ENCODE measurements at regions not wholly inside any gene's neighbourhood (a gene's known extent, or its start where the extent isn't known, plus 50 kb on each side); places are given as distances from the start of the nearest gene placed in this dataset.
"Not testable (repeated sequence)": the region's sequence is repeated elsewhere in the genome, so short reads cannot be mapped to it uniquely, and the experiment has no call there.

DNA sequence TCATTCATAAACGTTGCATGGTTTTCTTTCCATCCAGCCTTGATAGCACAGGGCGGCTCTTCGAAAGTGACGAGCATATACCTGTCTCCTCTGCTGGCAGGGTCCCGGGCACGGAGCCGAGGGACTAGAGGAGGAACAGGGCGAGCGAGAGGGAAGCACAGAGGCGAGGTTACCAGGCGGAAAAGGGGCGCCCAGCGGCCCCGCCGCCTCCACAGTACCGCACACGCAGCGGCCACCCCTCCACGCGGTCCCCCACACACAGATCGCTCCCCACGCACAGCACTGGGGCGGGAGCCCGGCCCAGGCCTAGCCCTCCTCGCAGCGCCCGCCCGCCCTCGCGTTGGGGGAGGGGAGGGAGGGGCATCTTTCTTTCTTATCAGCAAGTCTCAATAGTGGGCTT lies 296.6 kb upstream of the DAB2 start:
- DNase-seq, result no peak

DNA sequence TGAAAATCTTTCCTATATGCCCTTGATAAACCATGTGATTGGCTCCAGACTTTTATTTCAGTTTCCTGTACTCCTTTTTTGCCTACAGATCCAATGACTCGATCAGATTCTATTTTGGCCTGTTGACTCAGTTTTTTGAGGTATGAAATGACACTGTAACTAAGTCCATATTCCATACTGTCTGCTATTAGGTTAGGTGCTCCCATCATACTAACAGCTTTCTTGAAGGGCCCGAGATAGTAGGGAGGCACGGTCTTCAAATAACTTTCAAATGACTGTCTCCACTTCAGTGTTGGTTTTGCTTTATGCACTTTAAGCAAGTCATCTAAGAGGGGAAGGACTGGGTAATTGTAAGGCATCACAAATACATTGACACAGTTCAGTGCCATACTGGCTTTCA lies 295.4 kb upstream of the DAB2 start:
- DNase-seq, result no peak

DNA sequence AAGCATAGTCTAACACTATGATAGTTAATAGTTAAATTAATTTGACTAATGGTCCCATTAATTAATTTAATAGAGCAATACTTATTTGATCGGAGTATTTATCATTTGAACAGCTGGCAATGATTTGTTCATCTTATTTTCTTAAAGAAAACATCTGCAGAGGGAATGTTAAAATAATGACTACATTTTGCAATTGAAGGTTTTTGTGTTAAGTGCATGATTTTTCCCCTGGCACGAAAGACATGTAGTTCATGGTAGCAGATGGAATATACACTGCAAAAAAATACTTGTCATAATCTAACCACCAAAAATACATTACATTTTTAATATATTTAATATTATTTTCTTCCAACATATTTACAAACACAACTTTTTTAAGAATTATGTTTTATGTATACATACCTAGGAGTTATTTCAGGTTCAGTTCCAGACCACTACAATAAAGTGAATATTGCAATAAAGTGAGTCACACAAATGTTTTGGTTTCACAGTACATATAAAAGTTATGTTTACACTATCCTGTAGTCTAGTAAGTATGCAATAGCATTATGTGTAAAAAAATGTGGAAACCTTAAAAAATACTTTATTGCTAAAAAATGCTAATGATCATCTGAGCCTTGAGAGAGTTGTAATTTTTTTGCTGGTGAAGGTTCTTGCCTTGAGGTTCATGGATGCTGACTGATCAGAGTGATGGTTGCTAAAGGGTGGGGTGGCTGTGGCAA lies 292.6 kb upstream of the DAB2 start:
- no peak for DNase-seq

DNA sequence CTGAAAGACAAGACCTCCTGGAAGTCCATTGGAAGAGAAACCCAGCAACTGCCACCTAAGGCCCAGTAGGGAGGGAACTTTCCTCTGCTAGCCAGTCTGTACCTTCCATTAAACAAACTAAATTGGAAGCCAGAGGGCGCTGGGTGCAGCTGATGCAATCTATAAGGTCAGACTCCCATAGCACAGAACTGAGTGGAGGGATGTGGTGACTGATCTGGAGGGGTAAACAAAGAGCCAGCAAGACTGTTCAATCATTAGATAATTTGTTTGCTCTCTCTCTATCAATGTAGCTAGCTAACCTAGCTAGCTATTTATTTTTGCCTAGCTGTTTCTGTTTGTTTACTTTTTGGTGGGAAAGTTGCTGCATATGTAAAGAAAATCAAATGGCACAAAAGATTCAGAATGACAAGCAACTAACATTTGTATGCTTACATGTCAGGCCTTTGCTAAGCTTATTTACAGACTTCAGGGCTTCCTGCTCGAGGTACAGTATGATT lies 291.8 kb upstream of the DAB2 start:
- peak; percentile 74 for DNase-seq

DNA sequence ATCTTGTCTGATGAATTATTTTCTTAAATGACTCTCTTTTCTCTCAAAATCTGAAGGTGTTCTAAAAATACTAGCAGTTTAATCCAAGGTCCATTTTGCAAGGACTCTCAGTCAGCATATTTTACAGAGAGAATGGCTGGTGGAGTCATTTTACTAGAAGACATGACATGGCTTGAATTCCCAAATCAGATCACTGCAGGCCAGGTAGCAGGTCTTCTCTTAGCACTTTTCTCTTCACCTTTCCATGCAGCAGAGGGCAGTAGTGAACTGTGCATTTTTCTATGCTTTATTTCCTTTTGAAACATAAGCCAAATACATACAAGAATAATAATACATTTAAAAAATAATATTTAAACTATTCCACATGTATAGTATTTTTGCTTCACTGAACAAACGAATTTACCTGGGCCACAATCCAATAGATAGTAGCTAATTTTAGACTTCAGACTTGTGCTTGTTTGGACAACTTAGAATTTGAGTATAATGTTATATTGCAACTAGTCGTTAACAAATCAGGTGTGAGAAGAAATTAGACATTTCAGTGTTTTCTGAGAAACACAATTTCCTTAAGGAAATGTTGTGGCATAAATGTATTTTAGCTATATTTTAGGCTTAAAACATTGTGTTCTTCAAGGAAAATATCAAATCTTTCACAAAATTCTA lies 289.4 kb upstream of the DAB2 start:
- DNase-seq, result peak; percentile 58

DNA sequence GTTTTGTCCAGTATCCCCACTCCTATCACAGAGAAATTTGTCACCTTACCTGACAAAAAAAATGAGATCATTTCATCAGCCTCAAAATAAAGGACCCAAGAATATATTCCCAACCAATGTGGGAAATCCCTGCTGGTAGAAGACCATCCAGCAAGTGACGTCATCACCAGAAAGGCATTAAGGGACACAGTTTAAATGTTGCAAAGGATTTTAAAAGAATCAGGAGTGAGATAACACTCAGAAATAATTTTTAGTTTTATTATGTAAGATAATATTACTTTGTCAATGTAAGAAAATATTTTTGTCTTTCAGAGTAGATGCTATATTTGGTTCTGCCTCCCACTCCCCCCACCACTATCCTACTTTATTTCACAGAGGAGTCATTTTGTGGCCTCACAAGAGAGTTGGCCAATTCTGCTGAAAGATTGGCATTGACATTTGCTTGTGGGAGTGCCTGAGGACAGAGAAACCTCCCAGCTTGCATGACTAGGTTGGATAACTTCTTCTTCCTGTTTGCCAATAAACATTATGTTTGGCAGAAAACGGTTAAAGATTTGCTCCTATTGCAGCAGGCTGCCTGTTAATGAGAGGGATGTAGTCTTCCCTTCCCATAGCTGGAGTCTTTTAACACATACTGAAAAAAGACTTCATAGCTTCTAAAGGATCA lies 288.6 kb upstream of the DAB2 start:
- DNase-seq, result no peak

DNA sequence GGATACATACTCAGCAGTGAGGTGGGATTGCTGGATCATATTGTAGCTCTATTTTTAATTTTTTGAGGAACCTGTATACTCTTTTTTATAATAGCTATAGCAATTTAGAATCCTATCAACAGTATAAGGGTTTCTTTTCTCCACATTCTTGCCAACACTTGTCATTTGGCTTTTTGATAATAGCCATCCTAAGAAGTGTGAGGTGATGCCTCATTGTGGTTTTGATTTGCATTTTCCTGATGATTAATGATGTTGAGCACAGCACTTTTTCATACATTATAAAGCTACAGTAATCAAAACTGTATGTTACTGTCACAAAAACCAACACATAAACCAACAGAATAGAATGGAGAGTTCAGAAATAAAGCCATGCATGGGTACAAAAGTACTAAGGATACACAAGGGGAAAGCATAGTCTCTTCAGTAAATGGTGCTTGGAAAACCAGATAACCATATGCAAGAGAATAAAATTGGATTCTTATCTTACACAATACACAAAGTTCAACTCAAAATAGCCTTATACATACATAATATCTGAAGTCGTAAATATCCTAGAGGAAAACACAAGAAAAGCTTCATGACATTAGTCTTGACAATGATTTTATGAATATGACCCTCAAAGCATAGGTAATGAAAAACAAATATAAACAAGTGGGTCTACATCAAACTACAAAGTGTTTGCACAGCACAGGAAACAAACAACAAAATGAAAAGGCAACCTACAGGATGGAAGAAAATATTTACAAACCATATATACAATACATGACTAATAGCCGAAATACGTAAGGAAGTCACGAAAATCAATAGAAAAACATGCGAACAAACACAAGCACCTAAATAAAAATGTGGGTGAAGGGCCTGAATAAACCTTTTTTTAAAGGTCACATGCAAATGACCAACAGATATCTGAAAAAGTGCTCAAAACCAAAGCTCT lies 287.8 kb upstream of the DAB2 start:
- no peak for DNase-seq

DNA sequence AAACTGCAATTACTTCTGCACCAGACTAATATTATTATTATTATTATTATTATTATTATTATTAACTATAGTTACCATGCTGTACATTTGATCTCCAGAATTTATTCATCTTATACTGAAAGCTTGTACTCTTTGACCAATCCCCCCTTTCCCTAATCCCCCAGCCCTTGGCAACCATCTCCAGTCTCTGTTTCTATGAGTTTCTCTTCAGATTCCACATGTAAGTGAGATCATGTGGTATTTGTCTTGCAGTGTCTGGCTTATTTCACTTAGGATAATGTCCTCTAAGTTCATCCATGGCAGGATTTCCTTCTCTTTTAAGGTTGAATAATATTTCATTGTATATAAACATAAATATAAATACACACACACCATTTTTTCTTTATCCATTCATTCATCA lies 287.0 kb upstream of the DAB2 start:
- no peak for DNase-seq

DNA sequence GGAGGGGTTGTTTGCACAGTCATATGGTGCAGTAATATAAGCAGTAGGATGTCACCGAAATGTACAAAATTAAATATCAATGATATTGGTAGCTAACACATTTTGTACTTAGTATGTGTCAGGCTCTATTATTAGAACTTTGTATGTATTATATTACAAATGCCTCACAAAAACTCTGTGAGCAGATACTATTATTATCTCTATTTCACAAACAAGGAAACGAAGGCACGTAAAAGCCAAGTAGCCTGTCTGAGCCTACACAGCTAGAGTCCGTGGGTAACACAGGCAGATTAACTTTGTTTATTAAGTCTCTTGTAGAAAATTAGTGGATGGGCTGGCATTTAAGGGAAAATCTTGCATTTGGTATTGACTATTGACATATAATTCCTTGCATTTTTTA lies 284.3 kb upstream of the DAB2 start:
- no peak for DNase-seq

DNA sequence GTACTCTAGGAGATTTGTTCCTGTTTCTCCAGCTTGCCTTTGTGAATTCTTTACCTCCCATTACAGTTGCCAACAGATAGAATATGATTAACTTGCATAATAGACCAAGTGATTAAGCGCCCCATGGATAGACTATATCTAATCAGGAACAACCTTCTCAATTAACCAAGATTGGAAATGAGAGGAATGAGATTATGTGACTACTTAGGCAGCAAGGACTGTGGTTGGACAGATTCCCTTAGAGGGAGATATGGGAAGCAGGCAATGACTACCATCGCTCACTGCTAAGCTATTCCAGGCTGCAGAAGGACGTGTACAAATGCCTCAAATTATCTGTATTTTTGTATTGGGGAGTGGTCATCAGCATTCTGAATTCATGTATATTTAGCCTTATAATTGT lies 278.1 kb upstream of the DAB2 start:
- peak; percentile 2 for DNase-seq

DNA sequence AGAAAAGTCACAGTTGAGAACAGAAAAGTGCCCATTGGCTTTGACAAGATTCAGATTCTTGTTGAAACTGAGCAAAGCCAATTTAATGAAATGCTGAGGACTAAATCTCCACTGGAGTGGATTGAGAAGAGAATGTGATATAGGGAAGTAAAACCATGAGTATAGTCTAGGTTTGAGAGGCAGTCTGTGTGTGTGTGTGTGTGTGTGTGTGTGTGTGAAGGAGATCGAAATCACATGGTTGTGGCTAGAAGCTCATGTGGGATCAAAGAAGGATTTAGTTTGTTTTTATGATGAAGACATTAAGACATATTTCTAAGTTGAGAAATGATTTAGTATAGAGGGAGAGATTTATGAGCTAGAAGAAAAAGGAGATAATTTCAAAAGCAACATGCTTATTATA lies 275.7 kb upstream of the DAB2 start:
- no peak for DNase-seq

DNA sequence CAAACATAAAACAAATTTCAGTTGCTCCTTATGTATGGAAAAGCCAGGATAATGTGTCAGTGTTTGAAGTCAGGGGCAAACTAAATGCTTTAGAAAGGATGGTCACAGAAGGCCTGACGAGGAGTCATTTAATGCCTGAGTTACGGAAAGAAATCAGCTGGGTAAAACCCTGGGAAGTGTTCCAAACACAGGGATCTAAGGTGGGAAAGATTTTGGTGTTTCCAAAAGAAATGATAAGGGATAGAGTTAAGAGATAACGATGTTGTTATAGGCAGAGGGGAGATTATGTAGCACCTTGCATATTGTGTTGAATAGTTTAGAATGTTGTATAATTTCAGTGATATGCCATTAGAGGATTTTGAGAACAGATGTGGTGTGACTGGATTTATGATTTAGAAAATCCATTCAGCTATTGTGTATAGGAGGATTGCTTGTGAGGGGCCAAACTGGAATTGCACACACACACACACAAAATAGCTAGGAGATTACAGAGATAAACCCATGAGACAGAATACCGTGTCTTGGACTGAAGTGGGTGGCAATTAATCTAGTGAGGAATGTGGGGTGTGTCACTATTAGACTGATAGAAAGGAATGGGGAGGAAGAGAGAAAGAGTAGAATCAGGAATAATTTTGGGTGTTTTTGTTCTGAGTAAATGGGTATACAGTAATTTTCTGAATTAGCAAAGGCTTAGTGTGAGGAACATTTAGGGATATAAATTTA lies 274.2 kb upstream of the DAB2 start:
- no peak for DNase-seq

DNA sequence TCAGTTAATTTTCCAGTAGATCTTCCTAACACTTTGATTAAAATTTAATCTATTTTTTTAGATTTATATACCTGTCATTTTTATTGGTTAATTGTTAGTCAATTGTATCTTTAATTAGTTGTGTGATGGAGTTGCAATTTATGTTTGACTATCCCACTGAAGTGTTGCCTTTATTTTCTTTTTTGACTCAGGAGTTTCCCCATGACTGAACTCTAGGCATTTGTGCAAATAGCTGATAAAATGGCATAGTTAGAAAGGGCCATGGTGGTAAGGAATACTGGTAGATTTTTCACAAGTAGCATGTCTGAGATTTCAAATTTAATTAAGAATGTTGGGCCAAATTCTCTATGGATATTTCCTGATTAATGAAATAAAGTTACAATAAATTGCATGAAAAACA lies 273.1 kb upstream of the DAB2 start:
- DNase-seq, result no peak

DNA sequence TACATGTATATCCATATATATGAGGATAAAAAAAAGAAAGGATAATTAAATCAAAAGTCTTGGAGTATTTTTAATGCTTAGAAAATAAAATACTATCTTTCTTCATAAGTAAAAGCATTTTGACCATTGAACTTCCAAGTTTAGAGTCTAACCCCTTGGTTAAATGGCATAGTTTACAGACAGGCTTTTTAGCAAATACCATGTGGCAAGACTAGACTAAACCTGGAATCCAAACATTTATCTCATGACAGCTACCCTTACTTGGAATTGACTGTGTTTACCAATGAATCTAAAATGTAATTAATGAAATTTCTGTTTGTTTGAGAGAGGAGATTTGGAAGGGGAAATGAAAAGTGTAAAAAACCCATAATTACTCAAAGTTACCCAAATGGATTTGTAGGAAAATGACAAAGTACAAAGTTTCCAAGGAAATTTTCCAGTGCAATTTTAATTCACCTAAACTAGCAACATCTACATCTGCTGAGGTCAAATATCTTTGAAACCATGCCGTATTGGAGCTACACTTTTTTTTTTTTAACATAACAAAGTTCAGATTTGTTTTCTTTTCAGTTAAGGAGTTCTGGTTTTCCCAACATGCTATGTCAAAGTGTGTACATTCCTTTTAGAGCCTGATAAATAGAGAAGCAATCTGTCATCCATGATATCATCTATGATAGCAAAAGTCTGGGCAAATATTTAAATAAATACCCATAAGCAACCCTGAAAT lies 272.1 kb upstream of the DAB2 start:
- DNase-seq, result no peak

DNA sequence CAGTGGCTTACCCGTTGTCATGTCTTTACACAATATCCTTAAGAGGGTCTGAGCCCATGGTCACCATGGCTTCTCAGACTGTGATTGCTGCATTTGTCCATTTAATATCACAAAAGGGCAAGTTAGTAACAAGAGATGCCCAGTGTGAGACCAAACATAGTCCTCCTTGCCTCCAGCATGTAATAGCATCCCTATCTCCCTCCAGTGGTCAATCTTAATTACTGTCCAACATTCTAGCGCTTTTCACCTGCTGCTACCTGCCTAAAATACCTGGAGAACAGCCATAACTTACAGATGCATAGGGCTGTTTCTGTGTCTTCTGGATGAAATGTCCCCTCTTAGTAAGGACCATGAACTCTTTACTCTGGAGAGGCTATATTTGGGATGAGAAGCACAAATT lies 267.2 kb upstream of the DAB2 start:
- DNase-seq, result no peak

DNA sequence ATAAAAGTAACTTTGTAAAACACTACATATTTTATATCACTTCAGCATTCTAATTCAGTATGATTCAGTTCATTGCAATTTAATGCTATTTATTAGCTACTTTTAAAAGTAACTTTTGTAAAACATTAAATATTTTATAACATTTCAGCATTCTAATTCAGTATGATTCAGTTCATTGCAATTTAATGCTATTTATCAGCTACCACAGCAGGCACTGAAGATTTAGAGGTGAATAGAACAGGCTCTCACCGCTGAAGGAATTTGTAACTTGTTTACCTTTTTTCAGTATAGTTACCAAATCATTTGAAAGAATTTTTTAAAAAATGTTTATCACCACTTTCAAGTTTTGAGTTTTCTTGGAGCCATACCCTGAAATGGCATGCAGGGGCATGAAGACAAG lies 266.4 kb upstream of the DAB2 start:
- no peak for DNase-seq

DNA sequence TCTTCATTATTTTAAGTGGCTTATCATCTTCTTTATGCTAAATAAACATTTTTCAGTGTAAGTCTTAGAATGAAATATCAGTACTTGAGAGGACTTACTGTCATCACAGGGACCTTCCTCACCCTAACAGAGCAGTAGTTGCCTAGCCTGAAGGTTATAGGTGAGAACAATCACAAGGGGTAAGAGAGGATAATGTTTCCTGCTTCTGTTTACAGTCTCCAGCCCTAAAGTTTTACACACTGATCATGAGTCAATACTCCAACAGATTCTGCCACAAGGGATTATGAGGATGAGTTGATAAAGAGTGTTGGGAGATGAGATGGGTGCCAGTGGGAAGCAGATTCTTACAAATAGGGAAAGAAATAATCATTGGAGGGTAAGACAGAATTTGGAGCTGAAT lies 265.1 kb upstream of the DAB2 start:
- DNase-seq, result no peak

DNA sequence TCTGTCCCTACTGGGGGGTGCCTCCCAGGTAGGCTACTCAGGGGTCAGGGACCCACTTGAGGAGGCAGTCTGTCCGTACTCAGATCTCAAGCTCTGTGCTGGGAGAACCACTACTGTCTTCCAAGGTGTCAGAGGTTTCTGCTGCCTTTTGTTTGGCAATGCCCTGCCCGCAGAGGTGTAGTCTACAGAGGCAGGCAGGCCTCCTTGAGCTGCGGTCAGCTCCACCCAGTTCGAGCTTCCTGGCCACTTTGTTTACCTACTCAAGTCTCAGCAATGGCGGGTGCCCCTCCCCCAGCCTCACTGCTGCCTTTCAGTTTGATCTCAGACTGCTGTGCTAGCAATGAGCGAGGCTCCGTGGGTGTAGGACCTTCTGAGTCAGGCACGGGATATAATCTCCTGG lies 263.1 kb upstream of the DAB2 start:
- not testable (repeated sequence) for DNase-seq

DNA sequence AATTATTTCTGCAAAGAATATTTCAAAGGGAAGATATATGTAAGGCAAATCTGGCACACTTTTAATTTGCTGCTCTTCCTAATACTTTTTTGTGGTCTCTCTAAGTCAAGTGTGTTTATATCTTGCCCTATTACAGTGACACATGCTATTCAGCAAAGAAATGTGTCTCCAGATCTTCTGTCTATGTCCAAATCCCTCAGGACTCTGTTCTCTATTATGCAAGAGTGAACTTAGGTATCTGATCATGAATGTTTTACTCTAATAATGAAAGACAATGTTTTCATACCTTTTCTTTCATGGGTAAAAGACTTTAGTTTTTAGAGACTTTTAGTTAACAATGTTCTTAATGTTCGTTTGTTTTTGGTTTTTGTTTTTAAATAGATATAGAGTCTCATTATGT lies 255.4 kb upstream of the DAB2 start:
- no peak for DNase-seq

DNA sequence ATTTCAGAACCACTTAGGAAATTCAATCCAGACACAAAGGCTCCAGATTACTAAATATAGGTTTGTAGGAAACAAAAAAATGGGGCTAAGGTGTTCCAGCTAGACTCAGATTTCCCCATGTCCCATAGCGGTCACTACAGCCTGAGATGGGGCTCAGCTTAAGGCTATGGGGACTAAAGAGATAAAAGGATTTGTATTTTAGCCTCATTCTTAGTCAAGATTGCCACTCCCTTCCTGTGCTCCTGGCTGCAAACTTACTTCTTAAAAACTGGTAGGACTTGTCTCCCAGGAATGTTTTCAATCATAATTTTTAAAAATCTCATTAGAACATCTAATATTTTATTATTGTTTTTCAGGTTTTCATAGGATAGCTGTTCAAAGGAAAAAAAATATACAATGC lies 253.8 kb upstream of the DAB2 start:
- peak; percentile 37 for DNase-seq

DNA sequence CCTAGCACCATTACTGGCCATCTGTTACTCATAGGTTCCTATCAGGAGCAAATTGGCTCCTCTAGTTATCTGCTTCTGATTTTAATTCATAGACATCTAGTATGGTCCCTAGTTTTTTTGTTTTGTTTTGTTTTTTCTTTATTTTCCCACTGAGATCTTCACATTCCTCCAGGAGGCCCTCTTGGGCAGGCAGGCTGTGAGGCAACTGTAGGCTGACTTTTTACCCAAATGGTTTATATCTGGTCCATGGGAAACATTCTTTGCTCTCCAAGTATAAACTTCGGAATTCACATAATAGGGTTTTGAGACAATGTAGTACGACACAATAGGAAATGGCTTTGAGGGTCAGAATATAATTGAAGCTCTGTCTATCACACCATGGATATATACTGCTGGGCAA lies 250.9 kb upstream of the DAB2 start:
- DNase-seq, result no peak
